ENCODE measurements at regions not wholly inside any gene's neighbourhood (a gene's known extent, or its start where the extent isn't known, plus 50 kb on each side); places are given as distances from the start of the nearest gene placed in this dataset.

GRCh38 chr1:229768232-229768631 lies 142.2 kb downstream of the URB2 start:
- DNase-seq: no peak

GRCh38 chr1:229769006-229769405 lies 143.0 kb downstream of the URB2 start:
- DNase-seq: no peak

GRCh38 chr1:229769809-229770208 lies 143.8 kb downstream of the URB2 start:
- no peak for DNase-seq

GRCh38 chr1:229778794-229779193 lies 152.7 kb downstream of the URB2 start:
- no peak for DNase-seq

- no peak for DNase-seq
These were observed 155.4 kb downstream of the URB2 start for GRCh38 chr1:229781453-229781852.

- DNase-seq: no peak
These were observed 156.4 kb downstream of the URB2 start for GRCh38 chr1:229782469-229782868.

- DNase-seq: no peak
These were observed 158.8 kb downstream of the URB2 start for GRCh38 chr1:229784834-229785233.

- no peak for DNase-seq
These were observed 161.0 kb downstream of the URB2 start for GRCh38 chr1:229786974-229787610.

- no peak for DNase-seq
These were observed 162.0 kb downstream of the URB2 start for GRCh38 chr1:229788004-229788403.

GRCh38 chr1:229792012-229792975 lies 166.2 kb downstream of the URB2 start:
- DNase-seq: no peak

GRCh38 chr1:229793488-229793887 lies 167.4 kb downstream of the URB2 start:
- DNase-seq: no peak

GRCh38 chr1:229798558-229798957 lies 172.5 kb downstream of the URB2 start:
- no peak for DNase-seq

GRCh38 chr1:229803626-229804217 lies 177.7 kb downstream of the URB2 start:
- DNase-seq: no peak

- DNase-seq: no peak
These were observed 182.2 kb downstream of the URB2 start for GRCh38 chr1:229808272-229808671.

GRCh38 chr1:229810140-229810539 lies 184.1 kb downstream of the URB2 start:
- DNase-seq: no peak

- DNase-seq: no peak
These were observed 184.9 kb downstream of the URB2 start for GRCh38 chr1:229810961-229811360.

- no peak for DNase-seq
These were observed 186.1 kb downstream of the URB2 start for GRCh38 chr1:229812148-229812547.

- DNase-seq: no peak
These were observed 186.6 kb downstream of the URB2 start for GRCh38 chr1:229812693-229813092.

- no peak for DNase-seq
These were observed 189.0 kb downstream of the URB2 start for GRCh38 chr1:229815076-229815475.

GRCh38 chr1:229815961-229816360 lies 189.9 kb downstream of the URB2 start:
- DNase-seq: no peak

- DNase-seq: no peak
These were observed 191.9 kb downstream of the URB2 start for GRCh38 chr1:229817936-229818335.

- no peak for DNase-seq
These were observed 193.0 kb downstream of the URB2 start for GRCh38 chr1:229819091-229819490.

GRCh38 chr1:229822026-229822425 lies 196.0 kb downstream of the URB2 start:
- no peak for DNase-seq

GRCh38 chr1:229825042-229825441 lies 199.0 kb downstream of the URB2 start:
- DNase-seq: no peak

Measured in NCI-H226 (cell line).